Liver (tissue), 7 donors: ENCODE measurements at regions not wholly inside any gene's neighbourhood (a gene's known extent, or its start where the extent isn't known, plus 50 kb on each side); places are given as distances from the start of the nearest gene placed in this dataset.
A peak's percentile ranks its signal among the peaks of the same experiment; 100 is the strongest.
"Not testable (repeated sequence)": the region's sequence is repeated elsewhere in the genome, so short reads cannot be mapped to it uniquely, and the experiment has no call there.

ENCODE experiments used
- DNase-seq: peaks from one replicate; pipeline ENCODE4 v3.0.0-alpha.2; 2017; ENCODE audit warnings: low spot score
- H3K27ac ChIP-seq, 2 donors: one replicate each; pipeline ENCODE4 v1.7.0; 2013; ENCODE audit warnings: inconsistent platforms in 2 of 2, low read length in 2 of 2, control low read depth in 1 of 2, low read depth in 1 of 2, mild to moderate bottlenecking in 1 of 2
- H3K27me3 ChIP-seq, 4 donors: one replicate each; pipeline versions ENCODE4 v1.6.1 to v1.7.0; 2013; ENCODE audit warnings: low read length in 3 of 4, inconsistent platforms in 1 of 4, mild to moderate bottlenecking in 1 of 4, moderate library complexity in 1 of 4; ENCODE audit not compliant: control insufficient read depth in 4 of 4, insufficient read depth in 4 of 4
- H3K36me3 ChIP-seq, 4 donors: one replicate each; pipeline versions ENCODE4 v1.6.1 to v1.7.0; 2013; ENCODE audit warnings: low read length in 3 of 4, mild to moderate bottlenecking in 3 of 4, low read depth in 1 of 4, moderate library complexity in 1 of 4; ENCODE audit not compliant: control insufficient read depth in 4 of 4, insufficient read depth in 3 of 4
- H3K4me1 ChIP-seq, 4 donors: one replicate each; pipeline versions ENCODE4 v1.6.1 to v1.7.0; 2013; ENCODE audit warnings: low read length in 3 of 4, mild to moderate bottlenecking in 3 of 4, moderate library complexity in 1 of 4; ENCODE audit not compliant: control insufficient read depth in 4 of 4, insufficient read depth in 4 of 4
- H3K4me3 ChIP-seq, 3 donors: one replicate each; pipeline versions ENCODE4 v1.6.1 to v1.7.0; 2013; ENCODE audit warnings: low read length in 3 of 3, control low read depth in 1 of 3, low read depth in 1 of 3, mild to moderate bottlenecking in 1 of 3
- H3K9ac ChIP-seq, 2 donors: one replicate each; pipeline ENCODE4 v1.7.0; 2013; ENCODE audit warnings: low read length in 2 of 2, mild to moderate bottlenecking in 2 of 2, moderate library complexity in 2 of 2, control low read depth in 1 of 2, low read depth in 1 of 2
- H3K9me3 ChIP-seq, 4 donors: one replicate each; pipeline versions ENCODE4 v1.6.1 to v1.7.0; 2013; ENCODE audit warnings: low read length in 3 of 4; ENCODE audit not compliant: control insufficient read depth in 4 of 4
- HNF4A ChIP-seq, 2 donors: conservative IDR thresholded peaks; 2 replicates each; pipeline ENCODE4 v1.6.1; 2016; ENCODE audit warnings: antibody characterized with exemption in 2 of 2, mild to moderate bottlenecking in 2 of 2
- WGBS: extraction: QIAGEN DNeasy Blood & Tissue Kit; methylation state at CpG from one replicate; pipeline ENCODE4 v1.1.7; 2013; 5-methylcytosine and 5-hydroxymethylcytosine counted together
- donor health status: healthy.
- donor health status: healthy.
- donor health status: healthy.
- donor health status: healthy.

GRCh38 chr5:34096033-34096432 is 53.0 kb upstream of the C1QTNF3 start:
- not testable (repeated sequence) for H3K9ac ChIP-seq, H3K36me3 ChIP-seq
- WGBS, result no CpG with 5 or more reads among the region's 2 CpGs

GRCh38 chr5:34099891-34100290 is 56.9 kb upstream of the C1QTNF3 start:
- DNase-seq, H3K9me3 ChIP-seq, H3K4me1 ChIP-seq, H3K9ac ChIP-seq, H3K27ac ChIP-seq, H3K27me3 ChIP-seq, H3K36me3 ChIP-seq, H3K4me3 ChIP-seq: not testable (repeated sequence)
- TF ChIP-seq HNF4A (conservative IDR thresholded peaks at IDR 0.05), result peak; percentile 11 to 43
- 62% methylated on average over 3 of the region's 3 CpGs for WGBS

More at GRCh38 chr5:34096033-34096432, 53.0 kb upstream of the C1QTNF3 start:
- H3K27me3 ChIP-seq, H3K9me3 ChIP-seq, DNase-seq, H3K27ac ChIP-seq, H3K4me3 ChIP-seq, H3K4me1 ChIP-seq: not testable (repeated sequence)

- H3K4me3 ChIP-seq, DNase-seq, H3K9me3 ChIP-seq, H3K9ac ChIP-seq, H3K27ac ChIP-seq, H3K36me3 ChIP-seq, H3K4me1 ChIP-seq, H3K27me3 ChIP-seq: not testable (repeated sequence)
- TF ChIP-seq HNF4A (conservative IDR thresholded peaks at IDR 0.05), result peak in 1 of 2 donors; percentile 6
Observed at GRCh38 chr5:34101567-34101966, 58.6 kb upstream of the C1QTNF3 start.

GRCh38 chr5:34108897-34109296 is 65.9 kb upstream of the C1QTNF3 start:
- not testable (repeated sequence) for H3K27ac ChIP-seq, H3K36me3 ChIP-seq, H3K27me3 ChIP-seq, H3K4me3 ChIP-seq, DNase-seq, H3K9me3 ChIP-seq, H3K4me1 ChIP-seq, H3K9ac ChIP-seq
- WGBS, result 75% methylated on average over 1 of the region's 2 CpGs

DNA sequence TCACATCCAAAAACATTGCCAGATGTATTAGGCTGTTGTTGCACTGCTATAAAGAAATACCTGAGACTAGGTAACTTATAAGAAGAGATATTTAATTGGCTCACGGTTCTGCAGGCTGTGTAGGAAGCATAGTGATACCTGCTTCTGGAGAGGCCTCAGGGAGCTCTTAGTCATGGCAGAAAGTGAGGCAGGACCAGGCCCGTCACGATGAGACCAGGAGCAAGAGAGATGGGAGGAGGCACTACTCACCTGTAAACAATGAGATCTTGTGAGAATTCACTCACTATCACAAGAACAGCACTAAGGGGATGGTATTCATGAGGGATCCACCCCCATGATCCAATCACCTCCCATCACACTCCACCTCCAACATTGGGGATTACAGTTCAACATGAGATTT is 81.3 kb upstream of the C1QTNF3 start:
- not testable (repeated sequence) for H3K36me3 ChIP-seq, H3K4me3 ChIP-seq, H3K4me1 ChIP-seq, H3K27me3 ChIP-seq, H3K9ac ChIP-seq, H3K9me3 ChIP-seq, H3K27ac ChIP-seq, DNase-seq
- 98% methylated on average over 3 of the region's 3 CpGs for WGBS

GRCh38 chr5:34125354-34125753 is 82.3 kb upstream of the C1QTNF3 start:
- WGBS, result 95% methylated on average over 3 of the region's 3 CpGs
- not testable (repeated sequence) for H3K36me3 ChIP-seq

GRCh38 chr5:34126741-34127140 is 83.7 kb upstream of the C1QTNF3 start:
- H3K27ac ChIP-seq, H3K9ac ChIP-seq, H3K4me3 ChIP-seq, H3K36me3 ChIP-seq, DNase-seq, H3K27me3 ChIP-seq, H3K4me1 ChIP-seq, H3K9me3 ChIP-seq: not testable (repeated sequence)
- WGBS, result 95% methylated on average over 3 of the region's 3 CpGs

More at GRCh38 chr5:34125354-34125753, 82.3 kb upstream of the C1QTNF3 start:
- not testable (repeated sequence) for H3K27ac ChIP-seq, H3K4me3 ChIP-seq, H3K27me3 ChIP-seq, H3K9ac ChIP-seq, DNase-seq, H3K4me1 ChIP-seq, H3K9me3 ChIP-seq

GRCh38 chr5:34127818-34128217 is 84.8 kb upstream of the C1QTNF3 start:
- not testable (repeated sequence) for DNase-seq, H3K4me1 ChIP-seq, H3K4me3 ChIP-seq, H3K9ac ChIP-seq, H3K9me3 ChIP-seq, H3K27me3 ChIP-seq, H3K27ac ChIP-seq, H3K36me3 ChIP-seq
- 99% methylated on average over 3 of the region's 3 CpGs for WGBS

GRCh38 chr5:34128890-34129289 is 85.9 kb upstream of the C1QTNF3 start:
- H3K27ac ChIP-seq, H3K9ac ChIP-seq, H3K4me1 ChIP-seq, DNase-seq, H3K9me3 ChIP-seq, H3K27me3 ChIP-seq, H3K36me3 ChIP-seq, H3K4me3 ChIP-seq: not testable (repeated sequence)
